Esophagus muscularis mucosa (tissue), 4 donors: ENCODE measurements at regions not wholly inside any gene's neighbourhood (a gene's known extent, or its start where the extent isn't known, plus 50 kb on each side); places are given as distances from the start of the nearest gene placed in this dataset.

ENCODE experiments used
- DNase-seq: peaks from one replicate; pipeline ENCODE4 v3.0.0-alpha.2; 2017; ENCODE audit errors: extremely low spot score
- H3K27ac ChIP-seq, 4 donors: fragments of 200-600 bp; sonication (generic); replicated peaks in 1 of 4; 1 replicate in 3 of 4; 2 replicates in 1 of 4; pipeline ENCODE4 v1.5.1; 2016 to 2019; ENCODE audit warnings: mild to moderate bottlenecking in 1 of 4
- H3K27me3 ChIP-seq, 4 donors: fragments of 200-600 bp; sonication (generic); one replicate each; pipeline versions ENCODE4 v1.5.1 to v1.6.0; 2016 to 2019
- H3K36me3 ChIP-seq, 4 donors: fragments of 200-600 bp; sonication (generic); one replicate each; pipeline ENCODE4 v1.5.1; 2016 to 2019
- H3K4me1 ChIP-seq, 4 donors: fragments of 200-600 bp; sonication (generic); one replicate each; pipeline ENCODE4 v1.5.1; 2016 to 2019
- H3K4me3 ChIP-seq, 4 donors: fragments of 200-600 bp; sonication (generic); 1 replicate in 2 of 4; 2 replicates in 2 of 4; pipeline ENCODE4 v1.5.1; 2016 to 2019; ENCODE audit warnings: mild to moderate bottlenecking in 4 of 4, moderate library complexity in 1 of 4
- H3K9me3 ChIP-seq, 4 donors: fragments of 200-600 bp; sonication (generic); 1 replicate in 3 of 4; 2 replicates in 1 of 4; pipeline ENCODE4 v1.5.1; 2016 to 2019
- EP300 ChIP-seq: sonication (generic); formaldehyde crosslinking; IDR thresholded peaks from one replicate; pipeline ENCODE4 v1.6.1; 2017; ENCODE audit warnings: antibody characterized with exemption
- POLR2A ChIP-seq: fragments of 450-650 bp; IDR thresholded peaks from one replicate; pipeline ENCODE4 v1.6.1; 2017; ENCODE audit warnings: antibody characterized with exemption, moderate library complexity, mild to moderate bottlenecking, low read depth
- POLR2AphosphoS5 ChIP-seq, 2 donors: sonication (generic); formaldehyde crosslinking; IDR thresholded peaks; one replicate each; pipeline ENCODE4 v1.6.1; 2017; ENCODE audit warnings: antibody characterized with exemption in 2 of 2
- WGBS: methylation state at CpG from one replicate; pipeline ENCODE4 v1.1.5; 2018; 5-methylcytosine and 5-hydroxymethylcytosine counted together
- intact Hi-C: fragments of 100-400 bp; cut with DNase I; formaldehyde crosslinking; loops from one replicate; pipeline ENCODE4 v1.15.1; 2023
- TF ChIP-seq, protein P1 (sequence below), 3 experiments: fragments of 200-600 bp in 2 of 3; fragments of 450-650 bp in 1 of 3; sonication (generic) in 2 of 3; IDR thresholded peaks; one replicate each; pipeline ENCODE4 v1.5.1; 2017 to 2019; ENCODE audit warnings: antibody characterized with exemption in 3 of 3, mild to moderate bottlenecking in 2 of 3, moderate library complexity in 1 of 3

GRCh38 chr18:34084635-34085034 is 140.1 kb downstream of the NOL4 start:
- no peaks in the 10 kb centered on the region for H3K27me3 ChIP-seq
- no peak for DNase-seq
- intact Hi-C loops: no loop called here
- H3K4me3 ChIP-seq: no peak overlapping the region
- WGBS: 67% methylated on average over 2 of the region's 2 CpGs
- H3K9me3 ChIP-seq: no peaks in the 10 kb centered on the region
- H3K27ac ChIP-seq: no peak overlapping the region
- no peaks in the 10 kb centered on the region for H3K4me1 ChIP-seq
- no peaks in the 10 kb centered on the region for H3K36me3 ChIP-seq
- no peak for TF ChIP-seq POLR2A
- TF ChIP-seq EP300: no peak
- TF ChIP-seq, protein P1, sequence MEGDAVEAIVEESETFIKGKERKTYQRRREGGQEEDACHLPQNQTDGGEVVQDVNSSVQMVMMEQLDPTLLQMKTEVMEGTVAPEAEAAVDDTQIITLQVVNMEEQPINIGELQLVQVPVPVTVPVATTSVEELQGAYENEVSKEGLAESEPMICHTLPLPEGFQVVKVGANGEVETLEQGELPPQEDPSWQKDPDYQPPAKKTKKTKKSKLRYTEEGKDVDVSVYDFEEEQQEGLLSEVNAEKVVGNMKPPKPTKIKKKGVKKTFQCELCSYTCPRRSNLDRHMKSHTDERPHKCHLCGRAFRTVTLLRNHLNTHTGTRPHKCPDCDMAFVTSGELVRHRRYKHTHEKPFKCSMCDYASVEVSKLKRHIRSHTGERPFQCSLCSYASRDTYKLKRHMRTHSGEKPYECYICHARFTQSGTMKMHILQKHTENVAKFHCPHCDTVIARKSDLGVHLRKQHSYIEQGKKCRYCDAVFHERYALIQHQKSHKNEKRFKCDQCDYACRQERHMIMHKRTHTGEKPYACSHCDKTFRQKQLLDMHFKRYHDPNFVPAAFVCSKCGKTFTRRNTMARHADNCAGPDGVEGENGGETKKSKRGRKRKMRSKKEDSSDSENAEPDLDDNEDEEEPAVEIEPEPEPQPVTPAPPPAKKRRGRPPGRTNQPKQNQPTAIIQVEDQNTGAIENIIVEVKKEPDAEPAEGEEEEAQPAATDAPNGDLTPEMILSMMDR (IDR thresholded peaks at IDR 0.05): no peak
- TF ChIP-seq POLR2AphosphoS5 (IDR thresholded peaks at IDR 0.05): no peak

- Histone ChIP-seq H3K9me3 (no peaks in the 10 kb centered on the region), H3K36me3 (no peaks in the 10 kb centered on the region), H3K27ac (no peak overlapping the region), H3K4me1 (no peaks in the 10 kb centered on the region), H3K4me3 (no peak overlapping the region), H3K27me3 (no peaks in the 10 kb centered on the region)
- 85% methylated on average over 8 of the region's 9 CpGs for WGBS
- no peak for DNase-seq
- intact Hi-C loops: no loop called here
- TF ChIP-seq POLR2A (no peak), POLR2AphosphoS5 (IDR thresholded peaks at IDR 0.05) (no peak), EP300 (no peak)
- TF ChIP-seq, protein P1 (IDR thresholded peaks at IDR 0.05): no peak
Observed at GRCh38 chr18:34083910-34084535, 140.7 kb downstream of the NOL4 start.

- no peak overlapping the region for H3K4me3 ChIP-seq
- TF ChIP-seq, protein P1 (IDR thresholded peaks at IDR 0.05): no peak
- TF ChIP-seq EP300 (no peak), POLR2AphosphoS5 (IDR thresholded peaks at IDR 0.05) (no peak), POLR2A (no peak)
- H3K27ac ChIP-seq: no peak overlapping the region
- no peak for DNase-seq
- intact Hi-C loops: no loop called here
- no peaks in the 10 kb centered on the region for H3K36me3 ChIP-seq
- H3K27me3 ChIP-seq: no peaks in the 10 kb centered on the region
- no peaks in the 10 kb centered on the region for H3K9me3 ChIP-seq
- no peaks in the 10 kb centered on the region for H3K4me1 ChIP-seq
Observed at GRCh38 chr18:34077599-34077998, 147.1 kb downstream of the NOL4 start.

DNA sequence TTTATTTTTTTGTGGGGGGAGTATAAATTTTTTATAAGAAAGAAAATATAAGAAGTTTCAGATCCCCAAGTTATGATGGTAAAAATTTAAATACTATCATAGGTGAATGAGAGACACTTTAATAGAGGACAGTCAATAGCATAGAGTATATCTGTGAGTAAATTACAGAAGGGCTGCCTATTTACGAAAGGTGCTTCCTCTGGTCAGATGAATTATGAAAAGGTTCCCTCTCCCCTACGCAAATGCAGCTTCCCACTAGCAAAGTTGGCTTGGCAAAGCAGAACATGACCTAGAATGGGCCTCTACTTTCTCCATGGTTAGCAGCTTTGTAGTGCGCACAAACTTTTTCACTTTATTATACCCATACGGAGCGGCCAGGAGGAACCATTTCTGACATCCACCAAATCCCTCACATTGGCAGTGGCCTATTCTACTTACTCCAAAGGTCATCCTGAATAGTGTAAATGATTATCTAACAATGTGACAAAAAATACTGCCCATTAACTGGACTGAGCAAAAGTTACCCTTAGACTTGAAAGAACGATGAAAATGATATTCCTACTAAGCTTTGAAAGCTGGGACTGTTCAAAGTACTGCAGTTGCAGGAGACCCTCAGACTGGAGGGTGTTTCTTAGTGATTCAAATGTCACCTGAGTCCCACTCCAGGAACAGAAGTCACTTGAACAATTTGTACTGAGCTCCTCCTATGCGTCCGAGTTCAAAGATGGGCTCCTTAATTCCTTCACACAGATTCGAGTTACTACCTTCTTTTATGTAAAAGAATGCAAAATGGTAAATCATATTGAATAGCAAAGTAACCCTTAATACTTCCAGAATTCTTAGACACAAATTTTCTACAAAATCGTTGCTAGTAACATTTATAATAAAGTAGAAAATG is 148.5 kb downstream of the NOL4 start:
- intact Hi-C loops: no loop called here
- DNase-seq: no peak
- H3K9me3 ChIP-seq: no peaks in the 10 kb centered on the region
- no peaks in the 10 kb centered on the region for H3K4me1 ChIP-seq
- no peaks in the 10 kb centered on the region for H3K27me3 ChIP-seq
- H3K27ac ChIP-seq: no peak overlapping the region
- WGBS: 92% methylated on average over 10 of the region's 10 CpGs
- H3K36me3 ChIP-seq: no peaks in the 10 kb centered on the region
- H3K4me3 ChIP-seq: no peak overlapping the region
- no peak for TF ChIP-seq POLR2A
- TF ChIP-seq, protein P1 (IDR thresholded peaks at IDR 0.05): no peak
- TF ChIP-seq EP300: no peak
- no peak for TF ChIP-seq POLR2AphosphoS5 (IDR thresholded peaks at IDR 0.05)
